ENCODE measurements at regions not wholly inside any gene's neighbourhood (a gene's known extent, or its start where the extent isn't known, plus 50 kb on each side); places are given as distances from the start of the nearest gene placed in this dataset.

DNA sequence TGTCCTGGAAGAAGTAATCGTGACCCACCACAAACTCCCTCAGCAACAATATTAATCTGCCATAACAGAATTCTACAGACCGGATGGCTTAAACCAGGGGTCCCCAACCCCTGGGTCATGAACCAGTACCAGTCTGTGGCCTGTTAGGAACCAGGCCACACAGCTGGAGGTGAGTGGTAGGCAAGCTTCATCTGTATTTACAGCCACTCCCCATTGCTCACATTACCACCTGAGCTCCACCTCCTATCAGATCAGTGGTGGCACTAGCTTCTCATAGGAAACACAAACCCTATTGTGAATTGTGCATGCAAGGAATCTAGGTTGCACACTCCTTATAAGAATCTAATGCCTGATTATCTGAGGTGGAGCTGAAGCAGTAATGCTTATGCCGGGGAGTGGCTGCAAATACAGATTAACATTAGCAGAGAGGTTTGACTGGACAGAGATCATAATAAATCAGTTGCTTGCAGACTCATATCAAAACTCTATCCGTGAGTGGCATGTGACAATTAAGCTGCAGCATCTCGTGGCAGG lies 74.5 kb downstream of the NOG start:
- ATAC-seq = no peak
- TF ChIP-seq RARB (CRISPR knock-in tag; IDR thresholded peaks at IDR 0.05) = no peak
- TF ChIP-seq GLIS3 (CRISPR knock-in tag; IDR thresholded peaks at IDR 0.05) = no peak
- no peak for TF ChIP-seq TCF4 (CRISPR knock-in tag; IDR thresholded peaks at IDR 0.05; ENCODE audit: borderline replicate concordance)
- TF ChIP-seq CSDC2 (CRISPR knock-in tag; IDR thresholded peaks at IDR 0.05) = no peak
- TF ChIP-seq TOX (CRISPR knock-in tag; IDR thresholded peaks at IDR 0.05; ENCODE audit: borderline replicate concordance) = no peak
- TF ChIP-seq OSR1 (CRISPR knock-in tag; IDR thresholded peaks at IDR 0.05) = no peak
- no peak for TF ChIP-seq CSRNP3 (CRISPR knock-in tag; IDR thresholded peaks at IDR 0.05)
- TF ChIP-seq, protein P1, sequence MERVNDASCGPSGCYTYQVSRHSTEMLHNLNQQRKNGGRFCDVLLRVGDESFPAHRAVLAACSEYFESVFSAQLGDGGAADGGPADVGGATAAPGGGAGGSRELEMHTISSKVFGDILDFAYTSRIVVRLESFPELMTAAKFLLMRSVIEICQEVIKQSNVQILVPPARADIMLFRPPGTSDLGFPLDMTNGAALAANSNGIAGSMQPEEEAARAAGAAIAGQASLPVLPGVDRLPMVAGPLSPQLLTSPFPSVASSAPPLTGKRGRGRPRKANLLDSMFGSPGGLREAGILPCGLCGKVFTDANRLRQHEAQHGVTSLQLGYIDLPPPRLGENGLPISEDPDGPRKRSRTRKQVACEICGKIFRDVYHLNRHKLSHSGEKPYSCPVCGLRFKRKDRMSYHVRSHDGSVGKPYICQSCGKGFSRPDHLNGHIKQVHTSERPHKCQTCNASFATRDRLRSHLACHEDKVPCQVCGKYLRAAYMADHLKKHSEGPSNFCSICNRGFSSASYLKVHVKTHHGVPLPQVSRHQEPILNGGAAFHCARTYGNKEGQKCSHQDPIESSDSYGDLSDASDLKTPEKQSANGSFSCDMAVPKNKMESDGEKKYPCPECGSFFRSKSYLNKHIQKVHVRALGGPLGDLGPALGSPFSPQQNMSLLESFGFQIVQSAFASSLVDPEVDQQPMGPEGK (CRISPR knock-in tag; IDR thresholded peaks at IDR 0.05; ENCODE audit: borderline replicate concordance) = no peak
- TF ChIP-seq ZC3H10 (CRISPR knock-in tag; IDR thresholded peaks at IDR 0.05) = no peak
- no peak for TF ChIP-seq PPARA (CRISPR knock-in tag; IDR thresholded peaks at IDR 0.05; ENCODE audit: borderline replicate concordance)
- TF ChIP-seq ZNF70 (CRISPR knock-in tag; IDR thresholded peaks at IDR 0.05) = no peak
- TF ChIP-seq ZFP3 (CRISPR knock-in tag; IDR thresholded peaks at IDR 0.05) = no peak
- TF ChIP-seq ESRRG (CRISPR knock-in tag; IDR thresholded peaks at IDR 0.05) = no peak
- no peak for TF ChIP-seq ZNF8 (CRISPR knock-in tag; IDR thresholded peaks at IDR 0.05)
- TF ChIP-seq ZNF565 (CRISPR knock-in tag; conservative IDR thresholded peaks at IDR 0.05; ENCODE audit: low read depth) = no peak
- TF ChIP-seq CREB5 (CRISPR knock-in tag; IDR thresholded peaks at IDR 0.05; ENCODE audit: low read depth) = no peak
- no peak for TF ChIP-seq SNAI2 (CRISPR knock-in tag; IDR thresholded peaks at IDR 0.05)

DNA sequence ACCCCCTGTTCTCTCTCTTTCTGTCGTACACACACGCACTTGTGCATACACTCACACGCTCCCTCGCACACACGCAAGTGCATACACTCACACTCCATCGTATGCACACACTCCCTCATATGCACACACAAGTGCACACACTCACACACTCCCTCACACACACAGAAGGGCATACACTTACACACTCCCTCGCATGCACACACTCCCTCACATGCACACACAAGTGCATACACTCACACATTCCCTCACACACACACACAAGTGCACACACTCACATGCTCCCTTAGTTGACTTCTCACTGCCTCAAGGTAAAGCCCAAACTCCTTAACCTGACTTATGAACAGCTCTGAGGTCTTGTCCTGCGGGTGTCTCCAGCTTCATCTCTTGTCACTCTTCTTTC lies 78.7 kb downstream of the NOG start:
- no peak for ATAC-seq

More for the DNA sequence above, 78.7 kb downstream of the NOG start:
- no peak for TF ChIP-seq ESRRG (CRISPR knock-in tag; IDR thresholded peaks at IDR 0.05)
- TF ChIP-seq PPARA (CRISPR knock-in tag; IDR thresholded peaks at IDR 0.05; ENCODE audit: borderline replicate concordance) = no peak
- no peak for TF ChIP-seq CSRNP3 (CRISPR knock-in tag; IDR thresholded peaks at IDR 0.05)
- TF ChIP-seq ZNF70 (CRISPR knock-in tag; IDR thresholded peaks at IDR 0.05) = no peak
- TF ChIP-seq ZC3H10 (CRISPR knock-in tag; IDR thresholded peaks at IDR 0.05) = no peak
- no peak for TF ChIP-seq TCF4 (CRISPR knock-in tag; IDR thresholded peaks at IDR 0.05; ENCODE audit: borderline replicate concordance)
- no peak for TF ChIP-seq ISL1 (CRISPR knock-in tag; IDR thresholded peaks at IDR 0.05)
- TF ChIP-seq SNAI2 (CRISPR knock-in tag; IDR thresholded peaks at IDR 0.05) = no peak
- TF ChIP-seq BACH2 (CRISPR knock-in tag; IDR thresholded peaks at IDR 0.05; ENCODE audit: borderline replicate concordance) = no peak
- no peak for TF ChIP-seq OSR1 (CRISPR knock-in tag; IDR thresholded peaks at IDR 0.05)
- no peak for TF ChIP-seq RARB (CRISPR knock-in tag; IDR thresholded peaks at IDR 0.05)
- TF ChIP-seq ARNTL (CRISPR knock-in tag; IDR thresholded peaks at IDR 0.05; ENCODE audit: borderline replicate concordance, low read depth) = no peak
- TF ChIP-seq CREB5 (CRISPR knock-in tag; IDR thresholded peaks at IDR 0.05; ENCODE audit: low read depth) = no peak
- no peak for TF ChIP-seq ZFP30 (CRISPR knock-in tag; IDR thresholded peaks at IDR 0.05)
- TF ChIP-seq ZNF8 (CRISPR knock-in tag; IDR thresholded peaks at IDR 0.05) = no peak
- no peak for TF ChIP-seq GLIS3 (CRISPR knock-in tag; IDR thresholded peaks at IDR 0.05)
- TF ChIP-seq ZFP3 (CRISPR knock-in tag; IDR thresholded peaks at IDR 0.05) = no peak
- TF ChIP-seq ZNF565 (CRISPR knock-in tag; conservative IDR thresholded peaks at IDR 0.05; ENCODE audit: low read depth) = no peak
- TF ChIP-seq TOX (CRISPR knock-in tag; IDR thresholded peaks at IDR 0.05; ENCODE audit: borderline replicate concordance) = no peak
- TF ChIP-seq, protein P1 (CRISPR knock-in tag; IDR thresholded peaks at IDR 0.05; ENCODE audit: borderline replicate concordance) = no peak
